GM12878 (cell line): ENCODE measurements at regions not wholly inside any gene's neighbourhood (a gene's known extent, or its start where the extent isn't known, plus 50 kb on each side); places are given as distances from the start of the nearest gene placed in this dataset.

Experiments used
- ATAC-seq: fragments of 200-7000 bp; cut with Tn5 transposase; 3 replicates; pipeline ENCODE4 v1.9.1; 2020; ENCODE audit warnings: mild to moderate bottlenecking, moderate library complexity
- BruUV-seq: library from RNA; stranded (reverse); fragments of 400-500 nt; replicated peaks from 2 replicates; lab custom pipeline; 2021; lab: Mats Ljungman, UMichigan
- CTCF ChIA-PET: fragments of 300-600 bp; sonication (Branson Sonifier 250); formaldehyde crosslinking; extraction: SDS; loops from one replicate; lab custom pipeline; 2021; ENCODE audit warnings: inconsistent platforms; lab: Yijun Ruan, JAX
- POLR2A ChIA-PET: fragments of 350-600 bp; formaldehyde crosslinking; extraction: SDS; loops from one replicate; lab custom pipeline; 2021; ENCODE audit warnings: inconsistent platforms; lab: Charles Lee
- RAD21 ChIA-PET: fragments of 300-600 bp; sonication (Branson Sonifier 250); formaldehyde crosslinking; loops from one replicate; lab custom pipeline; 2023; ENCODE audit warnings: antibody characterized with exemption; ENCODE audit not compliant: unreplicated experiment; lab: Charles Lee
- SMC1A ChIA-PET: fragments of 300-600 bp; sonication (Branson Sonifier 250); formaldehyde crosslinking; loops from one replicate; lab custom pipeline; 2023; ENCODE audit not compliant: unreplicated experiment, uncharacterized antibody; lab: Charles Lee
- DNase-seq: peaks from one replicate; pipeline ENCODE4 v3.0.0-alpha.2; 2011; ENCODE audit warnings: low read depth, low spot score
- FAIRE-seq: peaks from 3 replicates; lab custom pipeline; 2011; peaks lifted over from hg19 to GRCh38; lab: Jason Lieb, UNC
- H2AFZ ChIP-seq: 2 replicates; pipeline ENCODE4 v1.6.0; 2011; ENCODE audit warnings: low read depth, low read length, control low read depth; ENCODE audit not compliant: control insufficient read depth
- H3K27ac ChIP-seq: 2 replicates; pipeline ENCODE4 v1.5.1; 2011; ENCODE audit warnings: control low read depth; ENCODE audit not compliant: control insufficient read depth, insufficient read depth
- H3K27me3 ChIP-seq, 2 experiments: replicated peaks in 1 of 2; 2 replicates each; pipeline versions ENCODE4 v1.6.0 to v1.6.1; 2011; ENCODE audit warnings: low read length in 1 of 2; ENCODE audit not compliant: control insufficient read depth in 2 of 2, insufficient read depth in 2 of 2
- H3K36me3 ChIP-seq, 2 experiments: 2 replicates each; pipeline ENCODE4 v1.5.1; 2011; ENCODE audit warnings: low read length in 1 of 2; ENCODE audit not compliant: control insufficient read depth in 2 of 2, insufficient read depth in 2 of 2
- H3K4me1 ChIP-seq: 2 replicates; pipeline ENCODE4 v1.6.1; 2011; ENCODE audit warnings: mild to moderate bottlenecking, low read length, moderate library complexity, mixed read lengths; ENCODE audit not compliant: control insufficient read depth, insufficient read depth
- H3K4me2 ChIP-seq: 2 replicates; pipeline ENCODE4 v1.6.0; 2011; ENCODE audit warnings: control low read depth; ENCODE audit not compliant: control insufficient read depth, insufficient read depth
- H3K4me3 ChIP-seq: fragments of 200-600 bp; sonication (generic); 2 replicates; pipeline ENCODE4 v1.5.1; 2016
- H3K79me2 ChIP-seq: 2 replicates; pipeline ENCODE4 v1.6.0; 2011; ENCODE audit warnings: low read length; ENCODE audit not compliant: control insufficient read depth, insufficient read depth
- H3K9ac ChIP-seq: 2 replicates; pipeline ENCODE4 v1.8.0; 2011; ENCODE audit warnings: low read length, control low read depth, mixed read lengths; ENCODE audit not compliant: control insufficient read depth, insufficient read depth
- H3K9me3 ChIP-seq: replicated peaks from 3 replicates; pipeline ENCODE4 v1.5.1; 2011; ENCODE audit warnings: mild to moderate bottlenecking, low read length; ENCODE audit not compliant: control insufficient read depth, insufficient read depth
- H4K20me1 ChIP-seq: 2 replicates; pipeline ENCODE4 v1.6.0; 2011; ENCODE audit not compliant: control insufficient read depth, insufficient read depth
- CBX3 ChIP-seq: fragments of 200-600 bp; sonication (generic); IDR thresholded peaks from 2 replicates; pipeline ENCODE4 v1.6.1; 2016; ENCODE audit warnings: low read depth, borderline replicate concordance
- CHD2 ChIP-seq: IDR thresholded peaks from 2 replicates; pipeline ENCODE4 v1.6.1; 2011; ENCODE audit warnings: low read depth, low read length, improper control_type of control experiment, borderline replicate concordance
- EGR1 ChIP-seq, 2 experiments: IDR thresholded peaks; 1 replicate in 1 of 2; 2 replicates in 1 of 2; pipeline ENCODE4 v1.6.1; 2011 to 2012; ENCODE audit warnings: low read depth in 2 of 2, low read length in 2 of 2, borderline replicate concordance in 1 of 2, mild to moderate bottlenecking in 1 of 2, moderate library complexity in 1 of 2
- FOXK2 ChIP-seq: fragments of 450-650 bp; IDR thresholded peaks from 2 replicates; pipeline ENCODE4 v1.6.1; 2017; ENCODE audit warnings: mild to moderate bottlenecking, moderate library complexity
- IRF4 ChIP-seq: IDR thresholded peaks from 2 replicates; pipeline ENCODE4 v1.6.1; 2011; ENCODE audit warnings: low read depth, low read length
- JUNB ChIP-seq: IDR thresholded peaks from 2 replicates; pipeline ENCODE4 v1.6.1; 2016; ENCODE audit warnings: antibody characterized with exemption, mild to moderate bottlenecking
- RFX5 ChIP-seq: IDR thresholded peaks from 2 replicates; pipeline ENCODE4 v1.6.1; 2011; ENCODE audit warnings: low read depth, low read length, improper control_type of control experiment
- ZNF24 ChIP-seq: fragments of 450-650 bp; IDR thresholded peaks from 2 replicates; pipeline ENCODE4 v1.6.1; 2017; ENCODE audit warnings: antibody characterized with exemption, mild to moderate bottlenecking
- WGBS: methylation state at CpG from one replicate; pipeline ENCODE4 v1.1.6; 2016; ENCODE audit warnings: low lambda C conversion rate; ENCODE audit not compliant: insufficient replicate concordance, insufficient coverage; ENCODE audit errors: missing lambda C conversion rate; 5-methylcytosine and 5-hydroxymethylcytosine counted together
- in situ Hi-C: fragments of 300-500 bp; cut with MboI; formaldehyde crosslinking; loops from 9 replicates; pipeline ENCODE4 v1.14.3; 2018; ENCODE audit warnings: mixed read lengths
- intact Hi-C: fragments of 100-400 bp; cut with micrococcal nuclease; formaldehyde crosslinking; loops from one replicate; pipeline ENCODE4 v1.14.2; 2022; ENCODE audit not compliant: unreplicated experiment
- TF ChIP-seq, protein P1 (sequence below): IDR thresholded peaks from 2 replicates; pipeline ENCODE4 v1.6.1; 2012; ENCODE audit warnings: low read depth, low read length, improper control_type of control experiment
- TF ChIP-seq, protein P2 (sequence below): fragments of 450-650 bp; IDR thresholded peaks from 2 replicates; pipeline ENCODE4 v1.6.1; 2016; ENCODE audit warnings: mild to moderate bottlenecking, moderate library complexity, borderline replicate concordance
- TF ChIP-seq, protein P3 (sequence below): IDR thresholded peaks from 2 replicates; pipeline ENCODE4 v1.6.1; 2011; ENCODE audit warnings: borderline replicate concordance, low read depth, mild to moderate bottlenecking, moderate library complexity, mixed read lengths, low read length; ENCODE audit not compliant: insufficient read depth; ENCODE audit errors: extremely low read length
- TF ChIP-seq, protein P4 (sequence below): fragments of 450-650 bp; IDR thresholded peaks from 2 replicates; pipeline ENCODE4 v1.6.1; 2017; ENCODE audit warnings: mild to moderate bottlenecking

DNA sequence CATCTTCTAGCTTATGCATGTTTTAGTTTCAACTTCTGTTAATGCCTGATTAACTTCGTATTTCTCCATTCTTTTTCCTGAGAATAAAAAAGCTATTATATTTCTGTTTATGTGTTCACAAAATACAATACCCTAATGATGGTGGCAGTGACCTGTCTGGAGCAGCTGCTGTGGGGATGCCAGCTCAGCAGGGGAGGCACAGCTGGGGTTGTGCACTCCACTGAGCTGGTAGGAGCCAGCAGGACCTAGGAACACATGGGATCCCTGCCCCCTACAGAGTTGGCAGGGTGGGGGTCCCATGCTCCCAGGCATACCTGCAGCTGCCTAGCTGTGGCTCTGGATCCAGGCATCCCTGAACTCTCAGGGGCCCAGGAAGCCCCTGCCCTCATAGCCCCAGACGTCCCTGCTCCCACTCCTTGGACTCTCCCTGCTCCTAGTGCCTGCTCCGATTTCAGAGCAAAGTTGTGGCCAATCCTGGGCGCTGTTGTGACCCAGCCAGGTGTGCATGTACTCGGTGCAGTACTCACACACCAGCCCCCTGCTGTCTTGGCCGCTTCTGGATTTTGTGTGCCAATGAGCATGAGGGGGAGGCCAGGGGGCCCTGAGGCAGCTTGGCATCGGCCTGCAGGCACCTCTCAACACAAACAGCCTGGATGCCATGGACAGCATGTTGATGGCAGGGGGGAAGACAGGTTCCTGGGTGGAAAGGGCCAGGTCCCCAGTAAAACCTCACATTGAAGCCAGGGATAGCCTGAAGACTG is 546.0 kb downstream of the ZNF804A start:
- FAIRE-seq, result no peak
- ChIA-PET CTCF (no interaction called here), SMC1A (interaction anchor here (0.6 kb wide), 1 partner anchor 179 kb away, joined by 3 read pairs; no protein-coding TSS in a partner anchor), POLR2A (no interaction called here), RAD21 (no interaction called here)
- no peaks in the 10 kb centered on the region for H3K27me3 ChIP-seq
- no peaks in the 10 kb centered on the region for H4K20me1 ChIP-seq
- H3K4me2 ChIP-seq, result no peak overlapping the region
- intact Hi-C loops (no loop called here), in situ Hi-C loops (no loop called here)
- no peak for DNase-seq
- H3K27ac ChIP-seq, result no peak overlapping the region
- H3K9me3 ChIP-seq, result no peaks in the 10 kb centered on the region
- no peak overlapping the region for H3K9ac ChIP-seq
- no peaks in the 10 kb centered on the region for H3K36me3 ChIP-seq
- no peaks in the 10 kb centered on the region for H3K79me2 ChIP-seq
- no peak overlapping the region for H3K4me3 ChIP-seq
- H3K4me1 ChIP-seq, result no peaks in the 10 kb centered on the region
- H2AFZ ChIP-seq, result no peak overlapping the region
- ATAC-seq, result no peak; the same call in 2 of the 3 replicates
- 2% methylated on average over 7 of the region's 7 CpGs for WGBS
- no TSS peak for BruUV-seq
- TF ChIP-seq, protein P1, sequence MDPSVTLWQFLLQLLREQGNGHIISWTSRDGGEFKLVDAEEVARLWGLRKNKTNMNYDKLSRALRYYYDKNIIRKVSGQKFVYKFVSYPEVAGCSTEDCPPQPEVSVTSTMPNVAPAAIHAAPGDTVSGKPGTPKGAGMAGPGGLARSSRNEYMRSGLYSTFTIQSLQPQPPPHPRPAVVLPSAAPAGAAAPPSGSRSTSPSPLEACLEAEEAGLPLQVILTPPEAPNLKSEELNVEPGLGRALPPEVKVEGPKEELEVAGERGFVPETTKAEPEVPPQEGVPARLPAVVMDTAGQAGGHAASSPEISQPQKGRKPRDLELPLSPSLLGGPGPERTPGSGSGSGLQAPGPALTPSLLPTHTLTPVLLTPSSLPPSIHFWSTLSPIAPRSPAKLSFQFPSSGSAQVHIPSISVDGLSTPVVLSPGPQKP, result no peak
- TF ChIP-seq, protein P2, sequence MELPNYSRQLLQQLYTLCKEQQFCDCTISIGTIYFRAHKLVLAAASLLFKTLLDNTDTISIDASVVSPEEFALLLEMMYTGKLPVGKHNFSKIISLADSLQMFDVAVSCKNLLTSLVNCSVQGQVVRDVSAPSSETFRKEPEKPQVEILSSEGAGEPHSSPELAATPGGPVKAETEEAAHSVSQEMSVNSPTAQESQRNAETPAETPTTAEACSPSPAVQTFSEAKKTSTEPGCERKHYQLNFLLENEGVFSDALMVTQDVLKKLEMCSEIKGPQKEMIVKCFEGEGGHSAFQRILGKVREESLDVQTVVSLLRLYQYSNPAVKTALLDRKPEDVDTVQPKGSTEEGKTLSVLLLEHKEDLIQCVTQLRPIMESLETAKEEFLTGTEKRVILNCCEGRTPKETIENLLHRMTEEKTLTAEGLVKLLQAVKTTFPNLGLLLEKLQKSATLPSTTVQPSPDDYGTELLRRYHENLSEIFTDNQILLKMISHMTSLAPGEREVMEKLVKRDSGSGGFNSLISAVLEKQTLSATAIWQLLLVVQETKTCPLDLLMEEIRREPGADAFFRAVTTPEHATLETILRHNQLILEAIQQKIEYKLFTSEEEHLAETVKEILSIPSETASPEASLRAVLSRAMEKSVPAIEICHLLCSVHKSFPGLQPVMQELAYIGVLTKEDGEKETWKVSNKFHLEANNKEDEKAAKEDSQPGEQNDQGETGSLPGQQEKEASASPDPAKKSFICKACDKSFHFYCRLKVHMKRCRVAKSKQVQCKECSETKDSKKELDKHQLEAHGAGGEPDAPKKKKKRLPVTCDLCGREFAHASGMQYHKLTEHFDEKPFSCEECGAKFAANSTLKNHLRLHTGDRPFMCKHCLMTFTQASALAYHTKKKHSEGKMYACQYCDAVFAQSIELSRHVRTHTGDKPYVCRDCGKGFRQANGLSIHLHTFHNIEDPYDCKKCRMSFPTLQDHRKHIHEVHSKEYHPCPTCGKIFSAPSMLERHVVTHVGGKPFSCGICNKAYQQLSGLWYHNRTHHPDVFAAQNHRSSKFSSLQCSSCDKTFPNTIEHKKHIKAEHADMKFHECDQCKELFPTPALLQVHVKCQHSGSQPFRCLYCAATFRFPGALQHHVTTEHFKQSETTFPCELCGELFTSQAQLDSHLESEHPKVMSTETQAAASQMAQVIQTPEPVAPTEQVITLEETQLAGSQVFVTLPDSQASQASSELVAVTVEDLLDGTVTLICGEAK, result no peak
- TF ChIP-seq EGR1 (IDR thresholded peaks at IDR 0.05; ENCODE audit: borderline replicate concordance in 1 of 2, low read depth in 2 of 2, low read length in 2 of 2) (no peak), JUNB (no peak), FOXK2 (no peak), ZNF24 (no peak), CBX3 (no peak), CHD2 (no peak), RFX5 (no peak), IRF4 (no peak)
- TF ChIP-seq, protein P3, sequence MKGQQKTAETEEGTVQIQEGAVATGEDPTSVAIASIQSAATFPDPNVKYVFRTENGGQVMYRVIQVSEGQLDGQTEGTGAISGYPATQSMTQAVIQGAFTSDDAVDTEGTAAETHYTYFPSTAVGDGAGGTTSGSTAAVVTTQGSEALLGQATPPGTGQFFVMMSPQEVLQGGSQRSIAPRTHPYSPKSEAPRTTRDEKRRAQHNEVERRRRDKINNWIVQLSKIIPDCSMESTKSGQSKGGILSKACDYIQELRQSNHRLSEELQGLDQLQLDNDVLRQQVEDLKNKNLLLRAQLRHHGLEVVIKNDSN, result no peak
- TF ChIP-seq, protein P4, sequence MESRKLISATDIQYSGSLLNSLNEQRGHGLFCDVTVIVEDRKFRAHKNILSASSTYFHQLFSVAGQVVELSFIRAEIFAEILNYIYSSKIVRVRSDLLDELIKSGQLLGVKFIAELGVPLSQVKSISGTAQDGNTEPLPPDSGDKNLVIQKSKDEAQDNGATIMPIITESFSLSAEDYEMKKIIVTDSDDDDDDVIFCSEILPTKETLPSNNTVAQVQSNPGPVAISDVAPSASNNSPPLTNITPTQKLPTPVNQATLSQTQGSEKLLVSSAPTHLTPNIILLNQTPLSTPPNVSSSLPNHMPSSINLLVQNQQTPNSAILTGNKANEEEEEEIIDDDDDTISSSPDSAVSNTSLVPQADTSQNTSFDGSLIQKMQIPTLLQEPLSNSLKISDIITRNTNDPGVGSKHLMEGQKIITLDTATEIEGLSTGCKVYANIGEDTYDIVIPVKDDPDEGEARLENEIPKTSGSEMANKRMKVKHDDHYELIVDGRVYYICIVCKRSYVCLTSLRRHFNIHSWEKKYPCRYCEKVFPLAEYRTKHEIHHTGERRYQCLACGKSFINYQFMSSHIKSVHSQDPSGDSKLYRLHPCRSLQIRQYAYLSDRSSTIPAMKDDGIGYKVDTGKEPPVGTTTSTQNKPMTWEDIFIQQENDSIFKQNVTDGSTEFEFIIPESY, result no peak
